Osteocyte (in vitro differentiated cells): ENCODE measurements at regions not wholly inside any gene's neighbourhood (a gene's known extent, or its start where the extent isn't known, plus 50 kb on each side); places are given as distances from the start of the nearest gene placed in this dataset.
"Not testable (repeated sequence)": the region's sequence is repeated elsewhere in the genome, so short reads cannot be mapped to it uniquely, and the experiment has no call there.

Experiments used
- DNase-seq: peaks from one replicate; pipeline ENCODE4 v3.0.0; 2021; ENCODE audit warnings: mixed read lengths; ENCODE audit not compliant: unreplicated experiment; ENCODE audit errors: extremely low spot score
- H3K27ac Mint-ChIP-seq: one replicate; pipeline ENCODE4 v1.8.0; 2021; ENCODE audit warnings: mild to moderate bottlenecking, mixed read lengths; ENCODE audit not compliant: unreplicated experiment
- H3K27me3 Mint-ChIP-seq: one replicate; pipeline ENCODE4 v1.8.0; 2021; ENCODE audit warnings: mixed read lengths; ENCODE audit not compliant: unreplicated experiment
- H3K36me3 Mint-ChIP-seq: one replicate; pipeline ENCODE4 v1.8.0; 2021; ENCODE audit warnings: mixed read lengths; ENCODE audit not compliant: unreplicated experiment
- H3K4me1 Mint-ChIP-seq: one replicate; pipeline ENCODE4 v1.8.0; 2021; ENCODE audit warnings: mixed read lengths; ENCODE audit not compliant: unreplicated experiment
- H3K4me3 Mint-ChIP-seq: one replicate; pipeline ENCODE4 v1.8.0; 2021; ENCODE audit warnings: mild to moderate bottlenecking, moderate library complexity, mixed read lengths; ENCODE audit not compliant: unreplicated experiment
- H3K9me3 Mint-ChIP-seq: one replicate; pipeline ENCODE4 v1.8.0; 2021; ENCODE audit warnings: mixed read lengths; ENCODE audit not compliant: unreplicated experiment
- TF ChIP-seq, protein P1 (sequence below): fragments of 200-600 bp; sonication (generic); IDR thresholded peaks from 2 replicates; pipeline ENCODE4 v1.5.0; 2021; ENCODE audit warnings: antibody characterized with exemption, mild to moderate bottlenecking, moderate library complexity

DNA sequence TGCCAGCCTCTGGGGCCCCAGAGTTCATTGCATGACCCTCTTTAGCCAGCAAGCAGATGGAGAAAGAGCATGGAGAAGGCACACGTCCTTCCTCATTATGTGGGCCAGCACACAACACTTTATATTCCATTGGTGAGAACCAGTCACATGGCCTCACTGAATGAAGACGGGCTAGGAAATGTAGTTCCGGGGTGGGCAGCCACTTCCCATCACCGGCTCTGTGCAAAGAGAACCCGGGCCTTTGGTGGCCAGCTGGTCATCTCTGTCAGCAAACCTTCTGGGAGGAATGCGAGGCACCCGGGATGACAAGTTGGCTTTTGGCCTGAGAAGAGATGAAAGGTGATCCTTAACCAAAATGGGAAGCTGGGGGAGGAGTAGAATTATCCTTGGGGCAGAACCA, 90.2 kb upstream of the VGLL4 start:
- H3K27me3 Mint-ChIP-seq, result peaks cover 26% of the 10 kb centered on the region

DNA sequence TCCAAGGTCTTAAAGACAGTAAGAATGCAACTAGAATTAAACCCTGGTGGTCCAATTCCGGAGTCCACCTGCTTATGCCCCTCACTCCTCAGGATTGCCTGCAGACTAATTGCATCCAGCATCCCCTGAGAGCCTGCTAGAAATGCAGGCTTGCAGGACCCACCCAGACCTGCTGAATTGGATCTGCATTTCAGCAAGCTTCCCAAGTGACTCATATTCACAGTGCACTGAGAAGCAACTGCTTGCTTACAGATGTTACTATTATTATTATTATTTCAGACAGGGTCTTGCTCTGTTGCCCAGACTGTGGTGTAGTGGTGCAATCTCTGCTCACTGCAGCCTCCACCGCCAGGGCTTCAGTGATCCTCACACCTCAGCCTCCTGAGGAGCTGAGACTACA, 83.5 kb upstream of the VGLL4 start:
- no peak for DNase-seq

More for the DNA sequence above, 90.2 kb upstream of the VGLL4 start:
- Mint-ChIP-seq H3K9me3 (no peaks in the 10 kb centered on the region), H3K27ac (no peak overlapping the region), H3K4me3 (no peak overlapping the region), H3K36me3 (no peaks in the 10 kb centered on the region), H3K4me1 (peaks cover 6% of the 10 kb centered on the region)
- DNase-seq, result no peak
- TF ChIP-seq, protein P1, sequence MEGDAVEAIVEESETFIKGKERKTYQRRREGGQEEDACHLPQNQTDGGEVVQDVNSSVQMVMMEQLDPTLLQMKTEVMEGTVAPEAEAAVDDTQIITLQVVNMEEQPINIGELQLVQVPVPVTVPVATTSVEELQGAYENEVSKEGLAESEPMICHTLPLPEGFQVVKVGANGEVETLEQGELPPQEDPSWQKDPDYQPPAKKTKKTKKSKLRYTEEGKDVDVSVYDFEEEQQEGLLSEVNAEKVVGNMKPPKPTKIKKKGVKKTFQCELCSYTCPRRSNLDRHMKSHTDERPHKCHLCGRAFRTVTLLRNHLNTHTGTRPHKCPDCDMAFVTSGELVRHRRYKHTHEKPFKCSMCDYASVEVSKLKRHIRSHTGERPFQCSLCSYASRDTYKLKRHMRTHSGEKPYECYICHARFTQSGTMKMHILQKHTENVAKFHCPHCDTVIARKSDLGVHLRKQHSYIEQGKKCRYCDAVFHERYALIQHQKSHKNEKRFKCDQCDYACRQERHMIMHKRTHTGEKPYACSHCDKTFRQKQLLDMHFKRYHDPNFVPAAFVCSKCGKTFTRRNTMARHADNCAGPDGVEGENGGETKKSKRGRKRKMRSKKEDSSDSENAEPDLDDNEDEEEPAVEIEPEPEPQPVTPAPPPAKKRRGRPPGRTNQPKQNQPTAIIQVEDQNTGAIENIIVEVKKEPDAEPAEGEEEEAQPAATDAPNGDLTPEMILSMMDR, result no peak

DNA sequence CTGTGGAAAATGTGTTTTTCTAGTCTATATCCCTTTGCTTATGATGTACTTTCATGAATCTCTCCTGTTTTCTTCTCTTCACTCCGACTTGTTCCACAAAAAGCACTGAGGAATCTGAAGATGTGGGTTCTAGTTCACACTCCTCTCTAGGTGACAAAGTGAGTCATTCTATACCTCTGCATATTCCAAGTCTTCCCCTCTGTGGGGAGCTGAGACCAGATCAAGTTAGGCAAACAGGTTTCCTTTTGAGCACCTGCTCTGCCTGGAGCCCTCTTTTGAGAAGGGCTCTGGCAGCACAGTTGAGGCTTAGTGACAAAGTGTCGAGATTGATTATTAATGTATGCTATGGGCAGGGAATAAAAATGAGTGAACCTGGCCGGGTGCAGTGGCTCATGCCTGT, 82.4 kb upstream of the VGLL4 start:
- TF ChIP-seq, protein P1, result no peak
- Mint-ChIP-seq H3K27ac (no peak overlapping the region), H3K4me3 (no peak overlapping the region), H3K27me3 (peaks cover 19% of the 10 kb centered on the region), H3K36me3 (no peaks in the 10 kb centered on the region), H3K4me1 (peaks cover 4% of the 10 kb centered on the region), H3K9me3 (no peaks in the 10 kb centered on the region)
- DNase-seq, result no peak

More for the DNA sequence above, 83.5 kb upstream of the VGLL4 start:
- Mint-ChIP-seq H3K27me3 (peaks cover 28% of the 10 kb centered on the region), H3K9me3 (no peaks in the 10 kb centered on the region), H3K4me3 (no peak overlapping the region), H3K4me1 (no peaks in the 10 kb centered on the region), H3K36me3 (no peaks in the 10 kb centered on the region), H3K27ac (no peak overlapping the region)
- TF ChIP-seq, protein P1, result no peak

DNA sequence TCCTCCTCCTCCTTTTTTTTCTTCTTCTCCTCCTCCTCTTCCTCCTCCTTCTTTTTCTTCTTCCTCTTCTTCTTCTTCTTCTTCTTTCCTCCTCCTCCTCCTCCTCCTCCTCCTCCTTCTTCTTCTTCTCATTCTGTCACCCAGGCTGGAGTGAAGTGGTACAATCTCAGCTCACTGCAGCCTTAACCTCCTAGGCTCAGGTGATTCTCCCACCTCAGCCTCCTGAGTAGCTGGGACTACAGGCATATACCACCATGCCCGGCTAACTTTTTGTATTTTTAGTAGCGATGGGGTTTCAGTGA, 81.6 kb upstream of the VGLL4 start:
- H3K9me3 Mint-ChIP-seq, H3K27ac Mint-ChIP-seq, H3K36me3 Mint-ChIP-seq, DNase-seq, H3K4me3 Mint-ChIP-seq: not testable (repeated sequence)
- Mint-ChIP-seq H3K27me3 (peaks cover 16% of the 10 kb centered on the region), H3K4me1 (peaks cover 13% of the 10 kb centered on the region)

DNA sequence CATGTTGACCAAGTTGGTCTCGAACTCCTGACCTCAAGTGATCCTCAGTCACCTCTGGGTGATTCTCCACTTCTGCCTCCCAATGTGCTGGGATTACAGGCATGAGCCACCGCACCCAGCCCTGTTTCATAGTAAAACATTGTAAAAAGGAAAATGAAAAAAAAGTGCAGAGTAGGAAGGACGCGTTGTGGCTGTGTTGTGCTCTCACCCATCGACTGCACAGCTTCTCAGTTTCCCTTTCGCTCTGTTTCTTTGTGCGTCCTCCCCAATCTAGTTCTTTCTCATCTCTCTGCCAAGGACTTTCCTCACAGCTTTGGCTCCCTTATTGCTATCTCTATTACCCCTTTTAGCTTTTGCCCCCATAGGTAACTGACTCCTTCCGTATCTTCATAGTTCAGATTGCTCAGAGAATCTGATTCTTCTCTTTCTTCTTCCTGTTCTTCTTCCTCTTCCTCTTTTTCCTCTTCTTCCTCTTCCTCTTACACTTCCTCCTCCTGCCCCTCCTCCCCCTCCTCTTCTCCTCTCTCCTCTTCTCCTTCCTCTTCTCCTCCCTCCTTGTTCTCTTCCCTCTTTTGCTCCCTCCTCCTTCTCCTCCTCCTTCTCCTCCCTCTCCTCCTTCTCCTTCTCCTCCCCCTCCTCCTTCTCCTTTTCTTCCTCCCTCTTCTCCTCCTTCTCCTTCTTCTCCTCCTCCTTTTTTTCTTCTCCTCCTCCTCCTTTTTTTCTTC, 81.1 kb upstream of the VGLL4 start:
- DNase-seq, result no peak
- Mint-ChIP-seq H3K27ac (no peak overlapping the region), H3K9me3 (no peaks in the 10 kb centered on the region), H3K36me3 (no peaks in the 10 kb centered on the region), H3K4me3 (no peak overlapping the region), H3K27me3 (peaks cover 16% of the 10 kb centered on the region), H3K4me1 (peaks cover 13% of the 10 kb centered on the region)
- TF ChIP-seq, protein P1, result no peak
